RWPE1 (cell line): ENCODE measurements at regions not wholly inside any gene's neighbourhood (a gene's known extent, or its start where the extent isn't known, plus 50 kb on each side); places are given as distances from the start of the nearest gene placed in this dataset.
"Not testable (repeated sequence)": the region's sequence is repeated elsewhere in the genome, so short reads cannot be mapped to it uniquely, and the experiment has no call there.

Experiments
- CTCF ChIA-PET: fragments of 350-600 bp; sonication (Branson Sonifier 250); formaldehyde crosslinking; extraction: SDS; loops from one replicate; lab custom pipeline; 2021; lab: Yijun Ruan, JAX
- POLR2A ChIA-PET: fragments of 400-600 bp; formaldehyde crosslinking; extraction: SDS; loops from one replicate; lab custom pipeline; 2020; ENCODE audit warnings: antibody characterized with exemption; ENCODE audit not compliant: low non-redundant PET; lab: Yijun Ruan, JAX
- DNase-seq: peaks from one replicate; pipeline ENCODE4 v3.0.0; 2012; ENCODE audit warnings: low spot score
- H3K27ac ChIP-seq: fragments of 450-650 bp; 2 replicates; pipeline ENCODE4 v1.5.1; 2017
- CTCF ChIP-seq: fragments of 450-650 bp; conservative IDR thresholded peaks from 2 replicates; pipeline ENCODE4 v1.5.1; 2017; ENCODE audit warnings: low read depth, mild to moderate bottlenecking

GRCh38 chr4:158968961-158969360, 133.9 kb upstream of the RAPGEF2 start:
- no peak for DNase-seq
- TF ChIP-seq CTCF = no peak
- CTCF ChIA-PET = interaction anchor here (0.6 to 0.7 kb wide), 3 partner anchors 20 to 157 kb away, joined by 3 read pairs; no protein-coding TSS in a partner anchor
- POLR2A ChIA-PET = no interaction called here
- H3K27ac ChIP-seq = no peak overlapping the region

GRCh38 chr4:158970812-158971211, 132.1 kb upstream of the RAPGEF2 start:
- H3K27ac ChIP-seq = no peak overlapping the region
- ChIA-PET POLR2A (no interaction called here), CTCF (no interaction called here)
- DNase-seq = no peak
- TF ChIP-seq CTCF = no peak

- POLR2A ChIA-PET, CTCF ChIA-PET, DNase-seq, H3K27ac ChIP-seq: not testable (repeated sequence)
Observed at GRCh38 chr4:158974438-158974837, 128.4 kb upstream of the RAPGEF2 start.

GRCh38 chr4:158980711-158981110, 122.2 kb upstream of the RAPGEF2 start:
- CTCF ChIA-PET, POLR2A ChIA-PET, DNase-seq, H3K27ac ChIP-seq: not testable (repeated sequence)

GRCh38 chr4:158991534-158992155, 111.2 kb upstream of the RAPGEF2 start:
- ChIA-PET CTCF (interaction anchor here (0.7 kb wide), 1 partner anchor 226 kb away, joined by 5 read pairs; no protein-coding TSS in a partner anchor), POLR2A (no interaction called here)
- no peak for DNase-seq
- TF ChIP-seq CTCF = no peak
- no peak overlapping the region for H3K27ac ChIP-seq

GRCh38 chr4:158993891-158994290, 109.0 kb upstream of the RAPGEF2 start:
- no peak for TF ChIP-seq CTCF
- no peak for DNase-seq
- H3K27ac ChIP-seq = no peak overlapping the region
- ChIA-PET CTCF (interaction anchor here (0.6 kb wide), 1 partner anchor 602 kb away, joined by 3 read pairs; no protein-coding TSS in a partner anchor), POLR2A (no interaction called here)

- no peak overlapping the region for H3K27ac ChIP-seq
- no peak for DNase-seq
- ChIA-PET CTCF (no interaction called here), POLR2A (no interaction called here)
- no peak for TF ChIP-seq CTCF
Observed at GRCh38 chr4:158995040-158995439, 107.8 kb upstream of the RAPGEF2 start.

- no peak overlapping the region for H3K27ac ChIP-seq
- no peak for DNase-seq
- ChIA-PET CTCF (no interaction called here), POLR2A (no interaction called here)
- no peak for TF ChIP-seq CTCF
Observed at GRCh38 chr4:158995965-158996364, 106.9 kb upstream of the RAPGEF2 start.
